H4 (cell line): ENCODE measurements at regions not wholly inside any gene's neighbourhood (a gene's known extent, or its start where the extent isn't known, plus 50 kb on each side); places are given as distances from the start of the nearest gene placed in this dataset.
A peak's percentile ranks its signal among the peaks of the same experiment; 100 is the strongest.
"Not testable (repeated sequence)": the region's sequence is repeated elsewhere in the genome, so short reads cannot be mapped to it uniquely, and the experiment has no call there.

ENCODE experiments used
- DNase-seq: peaks from one replicate; pipeline ENCODE4 v3.0.0-alpha.2; 2015; ENCODE audit warnings: low spot score

DNA sequence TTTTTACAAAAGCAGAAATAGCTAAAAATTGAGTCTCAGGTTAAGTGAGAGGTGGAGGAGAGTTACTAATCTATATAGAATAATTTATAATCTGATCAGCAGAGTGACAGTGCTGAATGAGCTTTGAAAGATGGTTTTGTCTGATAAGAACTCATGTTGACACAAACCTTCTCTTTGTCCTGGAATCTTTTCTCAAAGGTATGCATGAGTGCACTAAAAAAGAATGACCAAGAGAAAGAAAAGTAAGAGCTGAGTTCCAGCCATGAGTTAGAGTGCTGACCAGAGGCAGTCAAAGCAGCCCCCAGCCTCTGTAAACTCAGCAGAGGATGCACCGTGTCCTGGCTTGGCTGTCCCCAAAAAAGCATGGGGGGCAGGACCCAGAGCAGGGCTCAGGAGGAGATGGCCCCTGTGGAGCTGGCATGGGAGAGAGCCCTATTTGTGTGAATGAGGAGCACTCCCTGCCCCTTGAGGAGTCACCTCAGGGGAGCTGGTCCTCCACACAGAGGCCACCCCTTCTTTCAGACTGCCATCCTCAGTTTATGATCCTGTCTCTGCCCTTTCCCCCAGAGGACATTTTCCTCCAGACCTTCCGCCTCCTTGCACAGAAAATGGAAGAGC, 129.8 kb downstream of the SEC23A start:
- DNase-seq: no peak

DNA sequence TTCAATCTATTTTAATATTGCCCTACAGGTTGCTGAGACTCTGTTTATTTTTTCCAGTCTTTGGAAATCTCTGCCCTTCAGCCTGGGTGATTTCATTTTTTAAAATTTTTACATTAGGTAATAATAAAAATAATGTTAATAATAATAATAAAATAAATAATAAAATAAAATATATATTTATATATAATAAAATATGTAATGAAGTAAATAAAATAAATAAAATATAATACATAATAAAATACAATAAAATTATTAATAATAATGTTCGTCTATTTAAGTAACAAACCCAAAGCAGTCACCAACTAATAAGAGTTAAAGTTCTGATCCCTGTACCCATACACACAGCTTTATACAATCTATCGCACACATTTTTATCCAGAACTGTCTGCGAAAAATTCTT, 130.5 kb downstream of the SEC23A start:
- no peak for DNase-seq

DNA sequence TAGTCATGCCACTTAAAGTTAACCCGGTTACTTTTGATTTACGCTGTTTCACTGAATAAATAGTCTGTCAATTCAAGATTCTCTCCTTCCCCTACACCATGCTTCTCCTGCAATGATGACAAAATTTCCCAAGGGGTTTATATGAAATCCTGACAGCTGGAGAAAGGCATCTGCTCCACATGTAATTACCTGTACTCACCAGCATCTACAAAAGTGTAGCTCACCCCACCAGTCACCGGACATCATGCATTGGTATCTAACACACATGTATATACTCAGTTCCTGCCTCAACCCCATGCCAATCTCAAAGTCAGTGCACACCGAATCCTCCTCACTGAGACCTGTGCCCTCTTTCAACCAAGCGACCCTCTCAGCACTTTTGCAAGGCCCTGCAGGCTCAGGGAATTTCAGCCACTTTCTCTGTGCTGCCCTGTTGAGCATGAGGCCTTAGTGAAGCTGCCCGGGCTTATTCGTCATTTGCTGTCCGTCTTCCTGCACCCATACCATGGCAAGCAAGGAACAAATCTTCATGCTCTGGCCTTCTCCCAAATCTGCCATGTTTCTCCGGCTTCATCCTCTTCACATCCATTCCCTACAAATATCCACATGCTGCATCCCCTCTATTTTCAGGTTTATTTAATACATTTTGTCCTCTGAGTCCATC, 131.6 kb downstream of the SEC23A start:
- DNase-seq: no peak

DNA sequence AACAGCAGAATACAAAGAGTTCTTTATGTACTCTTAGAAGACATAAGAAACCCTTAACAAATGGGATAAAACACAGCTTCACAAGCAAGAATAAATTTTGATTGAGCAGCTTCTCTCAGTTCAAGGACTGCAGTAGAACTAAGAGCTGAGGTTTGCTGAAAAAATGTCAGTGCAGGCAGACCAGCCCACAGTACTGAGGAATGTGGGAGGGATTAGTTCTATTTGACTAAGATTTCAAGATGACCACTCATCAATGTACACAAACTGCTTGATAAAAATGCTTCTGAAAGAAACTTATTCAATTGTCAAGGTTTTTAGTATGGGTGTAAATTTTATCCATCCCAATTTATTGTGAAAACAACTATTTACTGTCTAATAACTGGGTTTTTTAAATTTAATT, 138.4 kb downstream of the SEC23A start:
- no peak for DNase-seq

DNA sequence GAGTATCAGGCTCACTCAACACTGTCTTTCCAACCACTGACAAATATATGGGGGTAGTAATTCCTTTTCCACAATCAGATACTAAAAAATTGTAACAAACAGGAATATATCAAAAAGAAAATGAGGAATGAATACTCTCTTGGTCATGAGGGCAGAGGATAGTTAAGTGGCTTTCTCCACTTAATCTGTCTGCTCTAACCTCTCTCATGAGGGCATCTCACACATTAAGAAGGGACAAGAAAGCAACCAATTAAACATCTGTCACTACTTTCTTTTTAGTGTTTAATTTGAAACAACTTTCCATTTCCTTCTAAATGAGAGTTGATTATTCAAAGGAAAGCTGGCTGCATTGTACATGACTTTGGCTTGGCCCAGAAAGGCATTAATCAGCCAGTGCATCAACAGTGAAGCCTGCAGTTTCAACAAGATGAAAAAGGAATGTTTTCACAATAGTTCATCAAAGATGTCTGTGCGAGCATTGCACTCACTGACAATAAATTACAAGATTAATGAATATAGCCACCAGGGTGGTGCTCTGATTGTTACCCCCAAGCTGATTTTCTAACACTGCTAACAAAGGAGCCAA, 142.0 kb downstream of the SEC23A start:
- DNase-seq: no peak

DNA sequence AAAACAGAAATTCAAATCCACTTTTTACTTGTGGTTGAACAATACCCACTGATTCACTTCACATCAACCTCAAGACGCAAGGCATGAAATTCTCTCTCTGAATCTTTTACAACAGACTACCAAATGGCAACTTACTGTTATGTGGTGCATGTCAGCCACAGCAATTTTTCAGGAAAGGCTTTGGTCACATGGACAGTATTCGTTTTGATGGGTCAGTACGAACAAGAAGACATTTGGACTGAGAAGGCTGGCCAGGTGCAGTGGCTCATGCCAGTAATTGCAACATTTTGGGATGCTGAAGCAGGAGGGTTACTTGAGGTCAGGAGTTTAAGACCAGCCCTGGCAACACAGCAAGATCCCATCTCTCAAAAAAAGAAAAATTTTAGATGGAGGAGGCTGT, 144.0 kb downstream of the SEC23A start:
- DNase-seq: no peak

DNA sequence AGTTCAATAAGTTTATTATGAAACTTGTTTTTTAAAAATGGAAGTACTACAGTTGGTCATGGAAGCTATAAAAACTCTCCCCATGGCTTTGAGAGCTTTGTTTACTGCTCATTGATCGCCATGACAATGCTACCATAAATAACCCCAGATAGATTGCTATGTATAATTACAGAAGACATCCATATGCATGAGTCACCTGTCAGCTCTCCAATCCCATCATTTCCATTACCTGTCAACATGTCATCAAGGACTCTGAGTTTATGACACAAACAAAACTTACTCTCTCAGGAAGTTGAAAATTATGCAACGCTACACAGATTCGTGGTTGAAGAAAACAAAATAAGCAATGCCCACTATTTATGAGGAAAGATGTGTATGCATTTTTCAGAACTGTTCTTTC, 144.4 kb downstream of the SEC23A start:
- no peak for DNase-seq

DNA sequence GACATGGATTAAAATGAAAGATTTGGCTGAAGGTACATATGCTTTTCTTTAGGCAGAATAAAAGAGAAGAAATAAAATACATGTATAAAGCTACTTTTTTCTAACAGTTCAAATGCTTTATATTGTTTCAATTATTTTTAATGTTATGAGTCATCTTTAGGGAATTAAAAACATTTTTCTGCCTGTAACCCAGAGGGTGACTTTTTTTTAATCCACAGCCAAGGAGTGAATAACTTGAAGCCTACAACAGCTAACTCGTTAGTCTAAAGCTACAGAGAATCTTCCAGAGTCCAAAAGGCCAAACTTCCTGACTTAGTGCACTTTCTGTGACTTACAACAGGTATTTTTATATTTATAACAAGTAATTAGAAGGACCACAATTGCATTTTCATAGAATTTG, 151.6 kb downstream of the SEC23A start:
- no peak for DNase-seq

DNA sequence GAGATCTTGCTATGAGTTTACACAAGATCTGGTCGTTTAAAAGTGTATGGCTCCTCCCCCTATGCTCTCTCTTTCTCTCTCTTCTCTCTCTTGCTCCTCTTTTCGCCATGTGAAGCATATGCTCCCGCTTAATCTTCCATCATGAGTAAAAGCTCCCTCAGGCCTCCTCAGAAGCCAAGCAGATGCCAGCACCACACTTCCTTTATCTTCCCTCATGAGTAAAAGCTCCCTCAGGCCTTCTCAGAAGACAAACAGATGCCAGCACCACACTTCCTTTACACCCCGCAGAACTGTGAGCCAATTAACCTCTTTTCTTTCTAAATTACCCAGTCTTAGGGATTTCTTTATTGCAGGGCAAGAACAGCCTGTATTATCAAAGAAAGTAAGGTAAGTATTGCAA, 152.4 kb downstream of the SEC23A start:
- DNase-seq: no peak

DNA sequence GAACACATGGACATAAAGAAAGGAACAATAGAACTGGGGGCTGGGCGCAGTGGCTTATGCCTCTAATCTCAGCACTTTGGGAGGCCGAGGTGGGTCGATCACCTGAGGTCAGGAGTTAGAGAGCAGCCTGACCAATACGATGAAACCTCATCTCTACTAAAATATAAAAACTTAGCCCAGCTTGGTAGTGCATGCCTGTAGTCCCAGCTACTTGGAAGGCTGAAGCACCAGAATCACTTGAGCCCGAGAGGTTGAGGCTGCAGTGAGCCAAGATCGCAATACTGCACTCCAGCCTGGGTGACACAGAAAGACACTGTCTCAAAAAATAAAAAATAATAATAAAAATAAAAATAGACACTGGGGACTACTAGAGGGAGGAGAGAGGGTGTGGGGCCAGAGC, 154.5 kb downstream of the SEC23A start:
- no peak for DNase-seq

DNA sequence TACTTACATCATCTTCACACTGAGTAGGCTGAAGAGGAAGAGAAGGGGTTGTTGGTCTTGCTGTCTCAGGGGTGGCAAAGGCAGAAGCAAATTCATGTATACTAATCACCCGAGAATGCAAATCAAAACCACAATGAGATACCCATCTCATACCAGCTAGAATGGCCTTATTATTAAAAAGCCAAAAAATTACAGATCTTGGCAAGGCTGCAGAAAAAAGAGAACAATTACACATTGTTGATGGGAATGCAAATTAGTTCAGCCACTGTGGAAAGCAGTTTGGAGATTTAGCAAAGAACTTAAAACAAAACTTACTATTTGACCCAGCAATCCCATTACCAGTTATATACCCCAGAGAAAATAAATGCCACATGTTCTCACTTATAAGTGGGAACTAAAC, 154.9 kb downstream of the SEC23A start:
- peak; percentile 29 for DNase-seq

DNA sequence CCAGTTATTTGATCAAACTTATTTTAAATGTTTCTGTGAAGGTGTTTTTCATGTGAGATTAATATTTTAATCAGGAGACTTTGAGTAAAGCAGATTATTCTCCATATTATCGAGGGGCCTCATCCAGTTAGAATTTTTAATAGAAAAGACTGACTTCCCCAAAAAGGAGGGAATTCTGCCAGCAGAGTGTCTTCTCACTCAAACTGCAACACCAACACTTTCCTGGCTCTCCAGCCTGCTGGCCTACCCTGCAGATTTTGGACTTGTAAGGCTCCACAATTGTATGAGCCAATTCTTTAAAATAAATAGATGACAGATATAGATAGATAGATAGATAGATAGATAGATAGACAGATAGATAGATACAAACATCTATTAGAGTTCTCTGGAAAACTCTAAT, 155.7 kb downstream of the SEC23A start:
- no peak for DNase-seq

DNA sequence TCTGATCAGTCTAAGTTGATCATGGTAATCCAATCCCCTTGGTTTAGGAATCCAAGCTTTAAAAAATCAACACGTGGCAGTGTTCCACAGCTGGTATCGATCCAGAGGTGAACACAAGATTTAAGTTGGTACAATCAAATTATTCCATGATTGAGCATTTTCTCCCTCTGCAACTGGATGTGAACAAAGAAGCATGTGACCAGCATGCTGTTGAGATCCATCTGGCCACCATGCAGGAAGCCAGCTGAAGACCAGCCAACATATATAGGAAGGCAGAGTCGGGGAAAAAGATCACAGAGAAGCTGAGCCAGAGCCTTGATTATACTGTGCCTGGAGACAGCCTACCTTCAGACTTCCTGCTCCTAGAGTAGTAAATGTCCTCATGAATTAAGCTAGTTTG, 158.3 kb downstream of the SEC23A start:
- DNase-seq: no peak

DNA sequence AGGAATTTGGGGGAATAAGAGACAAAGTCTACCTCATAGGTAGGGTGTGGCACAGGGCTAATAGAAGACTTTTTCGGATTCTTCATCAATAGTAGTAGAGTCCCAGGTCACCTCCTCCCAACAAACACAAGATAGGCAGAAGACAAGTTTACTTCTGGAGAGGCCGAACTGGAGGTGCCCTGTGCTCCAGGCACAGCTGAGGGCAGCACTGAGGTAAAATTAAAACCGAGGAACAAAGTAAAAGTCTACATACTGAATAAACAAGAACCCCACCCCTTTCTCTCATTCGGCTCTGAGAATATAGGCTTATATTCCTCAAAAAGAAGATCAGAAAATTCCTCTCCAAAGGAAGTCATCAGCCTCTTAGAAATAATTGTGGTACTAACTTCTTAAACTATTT, 161.5 kb downstream of the SEC23A start:
- DNase-seq: no peak

DNA sequence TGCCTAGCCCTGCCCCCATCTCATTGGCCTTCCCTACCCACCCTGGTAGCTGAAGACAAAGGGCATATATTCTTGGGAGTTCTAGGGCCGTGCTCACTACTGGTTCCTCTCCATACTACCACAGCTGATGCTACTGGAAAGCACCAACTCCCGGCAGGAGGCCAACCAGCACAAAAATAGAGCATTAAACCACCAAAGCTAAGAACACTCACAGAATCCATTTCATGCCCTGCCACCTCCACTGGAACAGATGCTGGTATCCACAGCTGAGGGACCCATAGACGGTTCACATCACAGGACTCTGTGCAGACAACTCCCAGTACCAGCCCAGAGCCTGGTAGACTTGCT, 170.4 kb downstream of the SEC23A start:
- DNase-seq: not testable (repeated sequence)

DNA sequence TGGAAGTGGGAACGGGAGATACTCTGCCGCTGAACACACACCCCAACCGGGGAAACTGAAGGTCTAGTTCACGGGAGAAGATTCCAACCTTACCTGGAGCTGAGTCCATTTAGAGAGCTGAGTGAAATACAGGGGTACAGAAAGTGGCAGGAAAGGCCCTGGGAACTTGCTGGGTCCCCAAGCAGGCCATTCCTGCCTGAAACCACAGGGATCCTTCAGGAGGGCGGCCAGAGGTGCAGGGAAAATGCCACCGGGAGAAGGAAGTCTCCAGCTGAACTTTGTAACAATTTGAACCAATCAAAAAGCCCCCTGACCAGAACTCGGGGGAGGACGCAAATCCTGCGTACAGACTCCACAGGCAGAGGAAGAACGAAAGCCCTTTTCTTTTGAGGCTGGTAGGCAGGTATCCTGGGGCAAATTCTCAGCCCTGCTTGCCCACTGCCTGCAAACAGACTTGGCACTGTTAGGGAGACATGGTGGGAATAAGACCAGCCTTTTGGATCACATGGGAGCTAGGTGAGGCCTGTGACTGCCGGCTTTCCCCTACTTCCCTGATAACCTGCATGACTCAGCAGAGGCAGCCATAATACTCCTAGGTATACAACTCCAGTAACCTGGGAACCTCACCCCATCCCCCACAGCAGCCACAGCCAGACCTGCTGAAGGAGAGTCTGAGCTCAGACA, 170.9 kb downstream of the SEC23A start:
- DNase-seq: no peak

DNA sequence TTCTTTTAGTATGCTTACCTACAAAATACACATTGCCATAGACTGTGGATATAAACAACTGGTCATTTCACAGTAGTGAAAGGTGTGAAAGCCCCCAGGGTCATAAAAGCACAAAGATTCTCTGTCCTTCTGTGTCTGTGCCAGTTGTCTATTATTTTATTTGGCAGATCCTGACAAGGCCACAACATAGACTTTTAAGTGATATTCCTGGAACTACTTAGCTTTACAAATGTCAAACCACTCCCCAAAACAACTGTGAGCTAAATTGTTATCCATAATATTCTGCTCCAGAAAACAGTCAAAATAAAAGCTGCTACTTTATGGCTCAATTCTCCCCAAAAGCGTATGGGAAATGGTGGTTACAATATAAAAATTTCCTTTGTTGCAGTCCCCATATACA, 172.1 kb downstream of the SEC23A start:
- no peak for DNase-seq

DNA sequence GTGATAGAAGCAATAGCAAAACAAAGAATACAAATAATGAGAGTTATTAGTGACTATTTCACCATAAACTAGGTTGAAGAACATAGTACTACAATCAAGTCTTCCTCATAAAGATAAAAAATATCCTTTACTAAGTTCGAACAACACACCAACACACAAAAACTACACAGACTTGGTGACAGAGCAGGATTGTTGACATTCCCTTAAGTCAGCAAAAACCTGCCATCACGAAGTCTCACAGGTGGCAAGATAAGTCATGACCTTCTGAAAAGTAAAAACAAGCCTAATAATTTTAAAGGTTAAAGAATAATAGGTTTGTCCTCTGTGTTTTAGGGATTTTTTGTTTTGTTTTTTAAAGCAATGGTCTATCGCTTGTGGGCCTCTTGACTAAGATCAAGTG, 173.0 kb downstream of the SEC23A start:
- no peak for DNase-seq

DNA sequence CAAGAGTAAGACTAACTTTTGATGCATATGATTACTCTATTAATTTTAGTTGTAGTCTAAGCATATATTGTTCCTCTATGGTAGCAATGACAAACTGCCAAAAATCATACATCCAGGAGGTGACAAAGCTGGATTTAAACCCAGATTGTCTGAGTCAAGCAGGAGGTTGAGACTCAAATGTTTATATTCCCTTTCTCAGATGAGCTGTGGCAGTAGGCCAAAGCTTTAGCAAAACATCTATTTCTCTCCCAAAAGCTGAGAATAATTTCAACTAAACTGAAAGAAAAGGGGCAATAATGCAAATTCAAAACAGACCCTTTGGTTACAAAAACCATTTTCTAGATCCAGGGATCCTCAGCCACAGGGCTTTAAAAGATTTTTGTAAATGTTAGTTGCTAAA, 173.6 kb downstream of the SEC23A start:
- DNase-seq: no peak

DNA sequence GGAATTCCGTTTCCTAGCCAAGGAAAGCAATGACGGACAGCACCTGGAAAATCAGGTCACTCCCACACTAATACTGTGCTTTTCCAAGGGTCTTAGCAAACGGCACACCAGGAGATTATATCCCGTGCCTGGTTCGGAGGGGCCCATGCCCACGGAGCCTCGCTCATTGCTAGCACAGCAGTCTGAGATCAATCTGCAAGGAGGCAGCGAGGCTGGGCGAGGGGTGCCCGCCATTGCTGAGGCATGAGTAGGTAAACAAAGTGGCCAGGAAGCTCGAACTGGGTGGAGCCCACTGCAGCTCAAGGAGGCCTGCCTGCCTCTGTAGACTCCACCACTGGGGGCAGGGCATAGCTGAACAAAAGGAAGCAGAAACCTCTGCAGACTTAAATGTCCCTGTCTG, 181.1 kb downstream of the SEC23A start:
- not testable (repeated sequence) for DNase-seq

DNA sequence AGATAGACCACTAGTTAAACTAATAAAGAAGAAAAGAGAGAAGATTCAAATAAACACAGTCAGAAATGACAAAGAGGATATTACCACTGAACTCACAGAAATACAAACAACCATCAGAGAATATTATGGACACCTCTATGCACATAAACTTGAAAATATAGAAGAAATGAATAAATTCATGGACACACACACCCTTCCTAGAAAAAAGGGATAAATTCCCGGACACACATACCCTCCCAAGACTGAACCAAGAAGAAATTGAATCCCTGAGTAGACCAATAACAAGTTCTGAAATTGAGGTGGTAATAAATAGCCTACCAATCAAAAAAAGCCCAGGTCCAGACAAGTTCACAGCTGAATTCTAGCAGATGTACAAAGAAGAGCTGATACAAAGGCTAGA, 187.9 kb downstream of the SEC23A start:
- no peak for DNase-seq

DNA sequence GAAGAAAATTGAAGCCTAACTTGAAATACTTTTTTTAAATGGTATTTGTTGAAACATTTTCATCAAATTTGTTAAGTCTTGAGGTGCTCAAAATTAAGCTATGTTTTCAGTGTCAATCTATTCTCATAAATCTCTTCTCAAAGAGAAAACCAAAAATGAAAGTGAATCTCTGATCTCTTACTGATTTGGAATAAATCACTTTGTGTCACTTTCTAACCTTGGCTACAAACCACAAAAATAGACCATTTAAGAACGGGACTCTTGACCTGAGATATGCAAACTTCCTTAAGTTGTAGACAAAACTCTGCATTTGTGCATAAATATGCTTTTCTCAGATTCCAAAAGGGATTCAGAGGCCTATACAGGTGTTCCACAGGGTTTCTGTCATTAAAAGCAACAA, 192.9 kb downstream of the SEC23A start:
- no peak for DNase-seq

DNA sequence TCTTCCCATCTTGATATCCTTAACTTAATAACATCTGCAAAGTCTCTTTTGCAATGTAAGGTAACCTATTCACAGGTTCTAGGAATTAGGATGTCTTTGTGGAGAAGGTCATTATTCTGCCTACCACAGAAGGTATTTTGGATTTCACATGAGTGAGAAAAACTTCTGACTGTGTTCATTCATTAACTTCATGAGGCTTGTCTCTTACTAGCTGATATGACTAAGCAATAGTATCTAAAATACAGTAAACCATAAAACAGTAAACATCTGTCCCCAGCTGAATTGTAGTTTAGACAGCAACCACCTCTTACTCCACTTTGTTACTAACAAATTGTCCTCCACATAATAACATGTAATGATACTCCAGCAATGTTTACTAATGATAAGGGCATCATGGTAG, 198.1 kb downstream of the SEC23A start:
- DNase-seq: no peak
